CD4-positive, alpha-beta T cell (primary cell): ENCODE measurements at regions not wholly inside any gene's neighbourhood (a gene's known extent, or its start where the extent isn't known, plus 50 kb on each side); places are given as distances from the start of the nearest gene placed in this dataset.
"Not testable (repeated sequence)": the region's sequence is repeated elsewhere in the genome, so short reads cannot be mapped to it uniquely, and the experiment has no call there.

Experiments used
- ATAC-seq: fragments of 200-7000 bp; cut with Tn5 transposase; one replicate; pipeline ENCODE4 v1.10.0; 2022; ENCODE audit warnings: mild to moderate bottlenecking; ENCODE audit not compliant: poor library complexity
- CTCF ChIA-PET: fragments of 350-600 bp; sonication (Branson Sonifier 250); formaldehyde crosslinking; loops from one replicate; lab custom pipeline; 2021; ENCODE audit warnings: antibody characterized with exemption, inconsistent platforms; lab: Charles Lee
- POLR2A ChIA-PET: fragments of 350-600 bp; sonication (Branson Sonifier 250); formaldehyde crosslinking; loops from one replicate; lab custom pipeline; 2021; ENCODE audit warnings: antibody characterized with exemption, inconsistent platforms; lab: Charles Lee
- DNase-seq, 14 experiments: peaks; one replicate each; pipeline ENCODE4 v3.0.0-alpha.2; 2013 to 2020; ENCODE audit warnings: mixed read lengths in 2 of 14
- H3K27ac ChIP-seq, 2 donors: one replicate each; pipeline versions ENCODE4 v1.5.1 to v1.7.0; 2013; ENCODE audit warnings: low read length in 2 of 2, low read depth in 1 of 2, mild to moderate bottlenecking in 1 of 2
- H3K27me3 ChIP-seq, 2 experiments: 1 replicate in 1 of 2; 2 replicates in 1 of 2; pipeline versions ENCODE4 v1.6.1 to v1.7.0; 2013; ENCODE audit warnings: low read length in 2 of 2, control low read depth in 1 of 2, mild to moderate bottlenecking in 1 of 2, moderate library complexity in 1 of 2; ENCODE audit not compliant: insufficient read depth in 2 of 2, control insufficient read depth in 1 of 2
- H3K36me3 ChIP-seq: one replicate; pipeline ENCODE4 v1.6.1; 2013; ENCODE audit warnings: low read length, control low read depth; ENCODE audit not compliant: insufficient read depth
- H3K4me1 ChIP-seq: one replicate; pipeline ENCODE4 v1.6.1; 2013; ENCODE audit warnings: low read length, control low read depth; ENCODE audit not compliant: insufficient read depth
- H3K4me3 ChIP-seq: one replicate; pipeline ENCODE4 v1.5.1; 2013; ENCODE audit warnings: mild to moderate bottlenecking, low read length, moderate library complexity
- H3K9me3 ChIP-seq, 2 experiments: 1 replicate in 1 of 2; 2 replicates in 1 of 2; pipeline versions ENCODE4 v1.6.1 to v1.7.0; 2013; ENCODE audit warnings: low read length in 2 of 2, mild to moderate bottlenecking in 2 of 2, control low read depth in 1 of 2, moderate library complexity in 1 of 2; ENCODE audit not compliant: control insufficient read depth in 1 of 2, insufficient read depth in 1 of 2
- H3K27ac Mint-ChIP-seq: one replicate; pipeline ENCODE4 v1.8.0; 2020; ENCODE audit warnings: mixed read lengths
- H3K27me3 Mint-ChIP-seq: one replicate; pipeline ENCODE4 v1.8.0; 2021; ENCODE audit warnings: mixed read lengths
- H3K36me3 Mint-ChIP-seq: one replicate; pipeline ENCODE4 v1.8.0; 2021; ENCODE audit warnings: low read depth, mixed read lengths
- H3K4me1 Mint-ChIP-seq: one replicate; pipeline ENCODE4 v1.8.0; 2021; ENCODE audit warnings: low read depth, mixed read lengths
- H3K4me3 Mint-ChIP-seq: one replicate; pipeline ENCODE4 v1.8.0; 2020; ENCODE audit warnings: mild to moderate bottlenecking, mixed read lengths
- H3K9me3 Mint-ChIP-seq: one replicate; pipeline ENCODE4 v1.8.0; 2020; ENCODE audit warnings: mixed read lengths
- intact Hi-C, 2 experiments: fragments of 100-400 bp; cut with DNase I in 1 of 2; cut with micrococcal nuclease in 1 of 2; formaldehyde crosslinking; loops; one replicate each; pipeline versions ENCODE4 v1.15.1 to v1.9.0; 2023 to 2025; cut with DNase I, micrococcal nuclease

- H3K4me3 ChIP-seq, POLR2A ChIA-PET, H3K4me3 Mint-ChIP-seq, DNase-seq, ATAC-seq, CTCF ChIA-PET, H3K4me1 ChIP-seq, H3K27me3 ChIP-seq, H3K27ac Mint-ChIP-seq, H3K36me3 Mint-ChIP-seq, H3K9me3 Mint-ChIP-seq, intact Hi-C loops, H3K27ac ChIP-seq, H3K9me3 ChIP-seq, H3K27me3 Mint-ChIP-seq, H3K4me1 Mint-ChIP-seq, H3K36me3 ChIP-seq: not testable (repeated sequence)
These were observed 213.4 kb upstream of the POTEB3 start for GRCh38 chr15:21653707-21654106.

- POLR2A ChIA-PET, H3K4me3 ChIP-seq, ATAC-seq, H3K27ac ChIP-seq, H3K9me3 Mint-ChIP-seq, DNase-seq, CTCF ChIA-PET, H3K36me3 ChIP-seq, H3K9me3 ChIP-seq, H3K4me3 Mint-ChIP-seq, H3K27me3 ChIP-seq, H3K27me3 Mint-ChIP-seq, H3K4me1 ChIP-seq, H3K4me1 Mint-ChIP-seq, H3K27ac Mint-ChIP-seq, intact Hi-C loops, H3K36me3 Mint-ChIP-seq: not testable (repeated sequence)
These were observed 198.5 kb upstream of the POTEB3 start for GRCh38 chr15:21638770-21639169.

GRCh38 chr15:21626694-21627093, 186.4 kb upstream of the POTEB3 start:
- H3K4me1 Mint-ChIP-seq, H3K4me1 ChIP-seq, CTCF ChIA-PET, H3K4me3 Mint-ChIP-seq, DNase-seq, H3K36me3 ChIP-seq, H3K9me3 ChIP-seq, H3K27ac ChIP-seq, POLR2A ChIA-PET, intact Hi-C loops, H3K27me3 ChIP-seq, ATAC-seq, H3K27me3 Mint-ChIP-seq, H3K36me3 Mint-ChIP-seq, H3K9me3 Mint-ChIP-seq, H3K4me3 ChIP-seq, H3K27ac Mint-ChIP-seq: not testable (repeated sequence)

GRCh38 chr15:21609223-21609622, 168.9 kb upstream of the POTEB3 start:
- H3K27me3 Mint-ChIP-seq, CTCF ChIA-PET, H3K27me3 ChIP-seq, H3K4me3 Mint-ChIP-seq, ATAC-seq, H3K4me1 ChIP-seq, H3K36me3 ChIP-seq, H3K9me3 Mint-ChIP-seq, H3K9me3 ChIP-seq, POLR2A ChIA-PET, H3K4me1 Mint-ChIP-seq, intact Hi-C loops, H3K4me3 ChIP-seq, DNase-seq, H3K27ac Mint-ChIP-seq, H3K36me3 Mint-ChIP-seq, H3K27ac ChIP-seq: not testable (repeated sequence)

GRCh38 chr15:21565426-21565825, 125.1 kb upstream of the POTEB3 start:
- CTCF ChIA-PET, ATAC-seq, H3K4me1 Mint-ChIP-seq, H3K36me3 Mint-ChIP-seq, H3K4me3 Mint-ChIP-seq, H3K36me3 ChIP-seq, POLR2A ChIA-PET, H3K4me1 ChIP-seq, H3K9me3 Mint-ChIP-seq, DNase-seq, H3K27ac ChIP-seq, H3K27me3 Mint-ChIP-seq, H3K27ac Mint-ChIP-seq, H3K27me3 ChIP-seq, intact Hi-C loops, H3K9me3 ChIP-seq, H3K4me3 ChIP-seq: not testable (repeated sequence)

GRCh38 chr15:21551809-21552208, 111.5 kb upstream of the POTEB3 start:
- H3K9me3 Mint-ChIP-seq, H3K4me1 Mint-ChIP-seq, POLR2A ChIA-PET, H3K27ac ChIP-seq, H3K9me3 ChIP-seq, H3K4me1 ChIP-seq, CTCF ChIA-PET, H3K36me3 ChIP-seq, H3K36me3 Mint-ChIP-seq, H3K27ac Mint-ChIP-seq, H3K27me3 ChIP-seq, H3K27me3 Mint-ChIP-seq, H3K4me3 Mint-ChIP-seq, DNase-seq, intact Hi-C loops, H3K4me3 ChIP-seq: not testable (repeated sequence)
- ATAC-seq, result peak; percentile 99

- H3K4me1 Mint-ChIP-seq, H3K4me3 Mint-ChIP-seq, H3K27me3 ChIP-seq, H3K9me3 ChIP-seq, ATAC-seq, H3K4me1 ChIP-seq, DNase-seq, H3K4me3 ChIP-seq, intact Hi-C loops, H3K27ac ChIP-seq, POLR2A ChIA-PET, H3K36me3 ChIP-seq, CTCF ChIA-PET, H3K9me3 Mint-ChIP-seq, H3K36me3 Mint-ChIP-seq, H3K27ac Mint-ChIP-seq, H3K27me3 Mint-ChIP-seq: not testable (repeated sequence)
These were observed 106.0 kb upstream of the POTEB3 start for GRCh38 chr15:21546182-21546903.
